Lung (tissue), 11 donors: ENCODE measurements at regions not wholly inside any gene's neighbourhood (a gene's known extent, or its start where the extent isn't known, plus 50 kb on each side); places are given as distances from the start of the nearest gene placed in this dataset.

Experiments used
- ATAC-seq: fragments of 200-7000 bp; cut with Tn5 transposase; one replicate; pipeline ENCODE4 v1.9.1; 2020; ENCODE audit warnings: moderate number of reproducible peaks; ENCODE audit not compliant: insufficient read depth, low FRiP score
- DNase-seq, 3 donors: peaks; one replicate each; pipeline ENCODE4 v3.0.0-alpha.2; 2013 to 2017
- H3K27ac ChIP-seq, 2 donors: one replicate each; pipeline ENCODE4 v1.5.1; 2013; ENCODE audit warnings: mild to moderate bottlenecking in 2 of 2, moderate library complexity in 2 of 2, control low read depth in 1 of 2, inconsistent platforms in 1 of 2, low read depth in 1 of 2, low read length in 1 of 2
- H3K27me3 ChIP-seq, 3 donors: one replicate each; pipeline ENCODE4 v1.5.1; 2013; ENCODE audit warnings: low read length in 2 of 3; ENCODE audit not compliant: control insufficient read depth in 3 of 3, insufficient read depth in 3 of 3
- H3K36me3 ChIP-seq, 4 donors: one replicate each; pipeline ENCODE4 v1.5.1; 2013; ENCODE audit warnings: low read length in 4 of 4, mild to moderate bottlenecking in 1 of 4, moderate library complexity in 1 of 4; ENCODE audit not compliant: control insufficient read depth in 4 of 4, insufficient read depth in 4 of 4
- H3K4me1 ChIP-seq, 5 donors: one replicate each; pipeline ENCODE4 v1.5.1; 2013; ENCODE audit warnings: low read length in 5 of 5, mild to moderate bottlenecking in 2 of 5, moderate library complexity in 1 of 5; ENCODE audit not compliant: control insufficient read depth in 5 of 5, insufficient read depth in 5 of 5
- H3K4me3 ChIP-seq: one replicate; pipeline ENCODE4 v1.5.1; 2013; ENCODE audit warnings: mild to moderate bottlenecking, control low read depth, moderate library complexity
- H3K9ac ChIP-seq, 2 donors: one replicate each; pipeline ENCODE4 v1.5.1; 2013; ENCODE audit warnings: low read length in 2 of 2, control low read depth in 1 of 2; ENCODE audit not compliant: insufficient read depth in 1 of 2
- H3K9me3 ChIP-seq, 4 donors: one replicate each; pipeline ENCODE4 v1.5.1; 2013; ENCODE audit warnings: low read length in 3 of 4, mild to moderate bottlenecking in 1 of 4, moderate library complexity in 1 of 4; ENCODE audit not compliant: control insufficient read depth in 4 of 4, insufficient read depth in 3 of 4
- WGBS, 2 donors: extraction: QIAGEN DNeasy Blood & Tissue Kit; methylation state at CpG; one replicate each; pipeline ENCODE4 v1.1.7; 2013; 5-methylcytosine and 5-hydroxymethylcytosine counted together
- TF ChIP-seq, protein P1 (sequence below): IDR thresholded peaks from 2 replicates; pipeline ENCODE4 v1.5.1; 2012; ENCODE audit warnings: mild to moderate bottlenecking; ENCODE audit errors: control extremely low read depth, extremely low read depth
- donor health status: control.
- donor health status: control.
- donor health status: Bipolar disorder and iron deficiency.
- donor health status: healthy.
- donor health status: DM: yes; HTN: yes; CAD: no.

DNA sequence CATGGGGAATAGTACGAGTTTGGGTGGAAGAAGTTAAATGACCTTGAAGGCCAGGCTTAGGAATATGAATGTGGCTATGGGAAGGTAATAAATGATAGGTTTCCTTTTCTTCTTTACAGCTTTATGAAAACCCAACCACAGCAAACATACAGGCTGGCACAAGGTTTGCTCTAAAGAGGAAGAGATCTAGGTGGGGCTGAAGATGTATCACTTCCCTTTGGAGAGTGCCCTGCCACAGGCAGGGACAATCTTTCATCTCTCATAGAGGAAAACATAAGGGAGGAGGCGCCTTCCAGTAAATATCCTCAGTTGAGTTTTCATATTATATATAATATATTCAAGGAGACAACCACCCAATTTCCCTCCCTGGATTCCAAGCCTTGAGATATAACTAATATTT, 72.9 kb upstream of the FRMD6 start:
- TF ChIP-seq, protein P1, sequence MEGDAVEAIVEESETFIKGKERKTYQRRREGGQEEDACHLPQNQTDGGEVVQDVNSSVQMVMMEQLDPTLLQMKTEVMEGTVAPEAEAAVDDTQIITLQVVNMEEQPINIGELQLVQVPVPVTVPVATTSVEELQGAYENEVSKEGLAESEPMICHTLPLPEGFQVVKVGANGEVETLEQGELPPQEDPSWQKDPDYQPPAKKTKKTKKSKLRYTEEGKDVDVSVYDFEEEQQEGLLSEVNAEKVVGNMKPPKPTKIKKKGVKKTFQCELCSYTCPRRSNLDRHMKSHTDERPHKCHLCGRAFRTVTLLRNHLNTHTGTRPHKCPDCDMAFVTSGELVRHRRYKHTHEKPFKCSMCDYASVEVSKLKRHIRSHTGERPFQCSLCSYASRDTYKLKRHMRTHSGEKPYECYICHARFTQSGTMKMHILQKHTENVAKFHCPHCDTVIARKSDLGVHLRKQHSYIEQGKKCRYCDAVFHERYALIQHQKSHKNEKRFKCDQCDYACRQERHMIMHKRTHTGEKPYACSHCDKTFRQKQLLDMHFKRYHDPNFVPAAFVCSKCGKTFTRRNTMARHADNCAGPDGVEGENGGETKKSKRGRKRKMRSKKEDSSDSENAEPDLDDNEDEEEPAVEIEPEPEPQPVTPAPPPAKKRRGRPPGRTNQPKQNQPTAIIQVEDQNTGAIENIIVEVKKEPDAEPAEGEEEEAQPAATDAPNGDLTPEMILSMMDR = no peak
- H3K4me1 ChIP-seq = peaks cover 0 to 4% (median 0%) of the 10 kb centered on the region in 5 donors
- no peaks in the 10 kb centered on the region for H3K9me3 ChIP-seq
- no peak overlapping the region for H3K4me3 ChIP-seq
- WGBS, 2 donors = 73 to 80% methylated on average over 2 of the region's 2 CpGs
- ATAC-seq = no peak
- H3K27me3 ChIP-seq = no peaks in the 10 kb centered on the region
- no peaks in the 10 kb centered on the region for H3K36me3 ChIP-seq
- H3K9ac ChIP-seq = no peak overlapping the region
- no peak overlapping the region for H3K27ac ChIP-seq
- DNase-seq = no peak

DNA sequence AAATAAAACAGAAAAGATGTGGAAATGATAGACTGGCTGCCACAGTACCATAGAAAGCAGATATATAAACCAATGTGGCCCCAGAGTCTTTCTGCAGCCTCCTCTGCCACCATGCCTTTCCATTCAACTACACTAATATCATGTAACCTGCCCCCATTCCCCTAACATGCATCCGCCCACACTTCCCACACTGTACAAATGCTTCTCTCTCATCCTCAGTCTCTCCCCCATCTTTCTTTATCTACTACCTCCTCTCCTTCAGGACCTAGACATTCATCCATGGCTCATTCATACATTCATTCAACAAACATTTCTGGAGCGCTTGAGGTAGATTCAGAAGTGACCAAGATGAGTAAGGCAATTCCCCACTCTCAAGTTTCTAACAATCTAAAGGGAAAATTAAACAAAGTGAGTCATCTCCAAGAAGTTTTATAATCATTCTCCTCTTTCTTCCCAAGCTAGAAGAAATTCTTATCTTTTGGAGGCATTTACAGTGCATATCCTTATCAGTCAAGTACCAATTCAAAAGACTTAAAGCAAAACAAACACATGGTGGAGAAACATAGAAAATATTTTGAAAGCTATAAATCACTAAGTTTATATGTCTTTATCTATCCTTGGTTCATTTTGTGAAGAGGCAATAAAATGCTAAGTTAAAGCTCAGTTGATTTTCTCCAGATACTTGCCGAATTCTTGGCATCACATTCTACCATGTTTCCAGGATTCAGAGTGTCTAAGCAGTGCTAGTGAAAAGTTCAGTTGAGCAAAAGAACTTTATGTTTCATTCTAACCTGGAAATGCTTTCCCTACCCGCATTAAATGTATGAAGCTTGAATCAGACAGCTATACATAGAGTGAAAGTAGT, 70.5 kb upstream of the FRMD6 start:
- peaks cover 0 to 4% (median 0%) of the 10 kb centered on the region in 5 donors for H3K4me1 ChIP-seq
- H3K9me3 ChIP-seq = no peaks in the 10 kb centered on the region
- H3K4me3 ChIP-seq = no peak overlapping the region
- no peak overlapping the region for H3K9ac ChIP-seq
- no peak for ATAC-seq
- H3K27ac ChIP-seq = no peak overlapping the region
- TF ChIP-seq, protein P1 = no peak
- peak in 2 of 3 donors; percentile 30 to 34 for DNase-seq
- H3K36me3 ChIP-seq = no peaks in the 10 kb centered on the region
- WGBS, 2 donors = 73 to 81% methylated on average over 4 of the region's 4 CpGs
- H3K27me3 ChIP-seq = no peaks in the 10 kb centered on the region

DNA sequence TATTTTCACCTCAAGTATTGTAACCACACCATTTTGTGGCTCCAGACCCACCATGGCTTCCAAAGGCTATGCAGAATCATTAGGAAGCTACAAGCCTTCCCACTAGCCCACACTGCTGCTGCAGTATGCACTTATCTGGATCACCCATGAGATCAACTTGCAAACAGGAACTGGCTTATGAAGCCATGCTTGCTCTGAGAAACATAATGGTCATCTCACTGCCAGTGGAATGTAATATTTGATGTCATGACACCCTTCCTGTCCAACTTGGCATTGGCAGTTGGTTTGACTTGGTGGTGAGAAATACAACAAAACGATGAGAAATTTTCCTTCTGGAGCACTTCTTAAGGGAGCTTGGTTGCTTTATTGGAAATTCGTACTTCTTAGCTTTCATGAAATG, 69.3 kb upstream of the FRMD6 start:
- Histone ChIP-seq H3K27ac (no peak overlapping the region), H3K9me3 (no peaks in the 10 kb centered on the region), H3K4me3 (no peak overlapping the region), H3K4me1 (peaks cover 0 to 4% (median 0%) of the 10 kb centered on the region in 5 donors), H3K36me3 (no peaks in the 10 kb centered on the region), H3K9ac (no peak overlapping the region), H3K27me3 (no peaks in the 10 kb centered on the region)
- DNase-seq (peak in 1 of 3 donors; percentile 13), ATAC-seq (no peak)
- WGBS, 2 donors = 70 to 76% methylated on average over 2 of the region's 2 CpGs
- TF ChIP-seq, protein P1 = no peak
